HEK293 (cell line): ENCODE measurements at regions not wholly inside any gene's neighbourhood (a gene's known extent, or its start where the extent isn't known, plus 50 kb on each side); places are given as distances from the start of the nearest gene placed in this dataset.

Experiments used
- CTCF ChIA-PET: fragments of 350-600 bp; formaldehyde crosslinking; extraction: SDS; loops from one replicate; lab custom pipeline; 2021; ENCODE audit warnings: antibody characterized with exemption; lab: Yijun Ruan, JAX
- POLR2A ChIA-PET: fragments of 300-600 bp; formaldehyde crosslinking; extraction: SDS; loops from one replicate; lab custom pipeline; 2020; ENCODE audit warnings: antibody characterized with exemption, inconsistent platforms; lab: Yijun Ruan, JAX
- H3K27ac ChIP-seq: fragments of 200-500 bp; sonication (Bioruptor generic); 2 replicates; pipeline ENCODE4 v1.5.1; 2014; ENCODE audit warnings: low read depth, low read length, control low read depth, inconsistent platforms; ENCODE audit errors: extremely low read depth
- H3K36me3 ChIP-seq, 2 experiments: fragments of 200-500 bp in 1 of 2; sonication (Bioruptor generic) in 1 of 2; 1 replicate in 1 of 2; 2 replicates in 1 of 2; pipeline ENCODE4 v1.5.1; 2014 to 2017; ENCODE audit warnings: inconsistent platforms in 2 of 2, low read length in 2 of 2; ENCODE audit not compliant: control insufficient read depth in 2 of 2, insufficient read depth in 1 of 2
- H3K4me1 ChIP-seq: fragments of 200-500 bp; sonication (Bioruptor generic); 2 replicates; pipeline ENCODE4 v1.5.1; 2014; ENCODE audit warnings: mild to moderate bottlenecking, low read length, inconsistent platforms; ENCODE audit not compliant: control insufficient read depth, insufficient read depth
- H3K4me3 ChIP-seq: 2 replicates; pipeline ENCODE4 v1.5.1; 2011; ENCODE audit warnings: low read depth, mild to moderate bottlenecking, control low read depth, low read length, moderate library complexity
- H3K9me3 ChIP-seq: fragments of 200-500 bp; sonication (Bioruptor generic); 2 replicates; pipeline ENCODE4 v1.5.1; 2014; ENCODE audit warnings: low read depth, low read length, inconsistent platforms; ENCODE audit not compliant: control insufficient read depth, insufficient read depth
- AEBP2 ChIP-seq: fragments of 450-650 bp; formaldehyde crosslinking; IDR thresholded peaks from 2 replicates; pipeline ENCODE4 v1.5.1; 2016; ENCODE audit warnings: missing biosample characterization, missing genetic modification characterization, borderline replicate concordance
- KLF1 ChIP-seq: fragments of 450-650 bp; formaldehyde crosslinking; IDR thresholded peaks from 2 replicates; pipeline ENCODE4 v1.5.1; 2016; ENCODE audit warnings: missing biosample characterization, missing genetic modification characterization
- MYNN ChIP-seq: fragments of 450-650 bp; formaldehyde crosslinking; IDR thresholded peaks from 2 replicates; pipeline ENCODE4 v1.5.1; 2016; ENCODE audit warnings: missing biosample characterization, missing genetic modification characterization, borderline replicate concordance
- SP3 ChIP-seq: fragments of 450-650 bp; formaldehyde crosslinking; IDR thresholded peaks from 2 replicates; pipeline ENCODE4 v1.5.1; 2016; ENCODE audit warnings: missing biosample characterization, missing genetic modification characterization
- TRIM28 ChIP-seq: IDR thresholded peaks from 2 replicates; pipeline ENCODE4 v1.6.1; 2011; ENCODE audit warnings: low read length, control low read depth, borderline replicate concordance
- TSHZ1 ChIP-seq: fragments of 450-650 bp; formaldehyde crosslinking; IDR thresholded peaks from 2 replicates; pipeline ENCODE4 v1.5.1; 2016; ENCODE audit warnings: missing biosample characterization, missing genetic modification characterization, borderline replicate concordance
- ZBTB1 ChIP-seq: fragments of 450-650 bp; formaldehyde crosslinking; IDR thresholded peaks from 2 replicates; pipeline ENCODE4 v1.5.1; 2016; ENCODE audit warnings: missing biosample characterization, missing genetic modification characterization
- ZBTB17 ChIP-seq: fragments of 450-650 bp; formaldehyde crosslinking; IDR thresholded peaks from 2 replicates; pipeline ENCODE4 v1.5.1; 2016; ENCODE audit warnings: missing biosample characterization, missing genetic modification characterization
- ZEB2 ChIP-seq: fragments of 450-650 bp; formaldehyde crosslinking; IDR thresholded peaks from 2 replicates; pipeline ENCODE4 v1.5.1; 2016; ENCODE audit warnings: missing biosample characterization, missing genetic modification characterization
- ZFHX2 ChIP-seq: fragments of 450-650 bp; formaldehyde crosslinking; conservative IDR thresholded peaks from 2 replicates; pipeline ENCODE4 v1.5.1; 2016; ENCODE audit warnings: missing biosample characterization, missing genetic modification characterization
- ZNF155 ChIP-seq: fragments of 450-650 bp; formaldehyde crosslinking; IDR thresholded peaks from 2 replicates; pipeline ENCODE4 v1.5.1; 2016; ENCODE audit warnings: missing biosample characterization, missing genetic modification characterization
- ZNF19 ChIP-seq: fragments of 450-650 bp; formaldehyde crosslinking; IDR thresholded peaks from 2 replicates; pipeline ENCODE4; 2016; ENCODE audit warnings: missing biosample characterization, missing genetic modification characterization, low read depth
- ZNF202 ChIP-seq: fragments of 450-650 bp; formaldehyde crosslinking; IDR thresholded peaks from 2 replicates; pipeline ENCODE4 v1.5.1; 2016; ENCODE audit warnings: missing biosample characterization, missing genetic modification characterization, borderline replicate concordance
- ZNF221 ChIP-seq: fragments of 450-650 bp; formaldehyde crosslinking; IDR thresholded peaks from 2 replicates; pipeline ENCODE4 v1.5.1; 2017; ENCODE audit warnings: missing biosample characterization, missing genetic modification characterization, borderline replicate concordance
- ZNF324 ChIP-seq: fragments of 450-650 bp; formaldehyde crosslinking; IDR thresholded peaks from 2 replicates; pipeline ENCODE4 v1.5.1; 2016; ENCODE audit warnings: missing biosample characterization, missing genetic modification characterization
- ZNF341 ChIP-seq: fragments of 450-650 bp; formaldehyde crosslinking; IDR thresholded peaks from 2 replicates; pipeline ENCODE4; 2016; ENCODE audit warnings: low read depth, missing biosample characterization, missing genetic modification characterization
- ZNF404 ChIP-seq: fragments of 450-650 bp; formaldehyde crosslinking; IDR thresholded peaks from 2 replicates; pipeline ENCODE4 v1.5.1; 2017; ENCODE audit warnings: missing biosample characterization, missing genetic modification characterization
- ZNF433 ChIP-seq: fragments of 450-650 bp; formaldehyde crosslinking; IDR thresholded peaks from 2 replicates; pipeline ENCODE4 v1.5.1; 2016; ENCODE audit warnings: missing biosample characterization, missing genetic modification characterization, low read depth
- ZNF510 ChIP-seq: fragments of 450-650 bp; formaldehyde crosslinking; IDR thresholded peaks from 2 replicates; pipeline ENCODE4 v1.5.1; 2018; ENCODE audit warnings: mild to moderate bottlenecking, missing genetic modification characterization, missing biosample characterization; ENCODE audit not compliant: insufficient replicate concordance
- ZNF514 ChIP-seq: fragments of 450-650 bp; formaldehyde crosslinking; IDR thresholded peaks from 2 replicates; pipeline ENCODE4 v1.5.1; 2016; ENCODE audit warnings: missing biosample characterization, missing genetic modification characterization
- ZNF521 ChIP-seq: fragments of 450-650 bp; formaldehyde crosslinking; IDR thresholded peaks from 2 replicates; pipeline ENCODE4 v1.5.1; 2017; ENCODE audit warnings: missing biosample characterization, mild to moderate bottlenecking, missing genetic modification characterization
- ZNF580 ChIP-seq: fragments of 450-650 bp; formaldehyde crosslinking; IDR thresholded peaks from 2 replicates; pipeline ENCODE4 v1.5.1; 2016; ENCODE audit warnings: missing biosample characterization, missing genetic modification characterization
- ZNF585B ChIP-seq: fragments of 450-650 bp; formaldehyde crosslinking; IDR thresholded peaks from 2 replicates; pipeline ENCODE4 v1.5.1; 2016; ENCODE audit warnings: missing biosample characterization, missing genetic modification characterization
- ZNF624 ChIP-seq: fragments of 450-650 bp; formaldehyde crosslinking; IDR thresholded peaks from 2 replicates; pipeline ENCODE4 v1.5.1; 2017; ENCODE audit warnings: missing biosample characterization, missing genetic modification characterization
- ZNF670 ChIP-seq: fragments of 450-650 bp; formaldehyde crosslinking; IDR thresholded peaks from 2 replicates; pipeline ENCODE4 v1.5.1; 2016; ENCODE audit warnings: missing biosample characterization, missing genetic modification characterization, low read depth
- ZNF768 ChIP-seq: fragments of 450-650 bp; formaldehyde crosslinking; IDR thresholded peaks from 2 replicates; pipeline ENCODE4 v1.5.1; 2018; ENCODE audit warnings: missing biosample characterization, mild to moderate bottlenecking, missing genetic modification characterization
- ZNF837 ChIP-seq: fragments of 450-650 bp; formaldehyde crosslinking; IDR thresholded peaks from 2 replicates; pipeline ENCODE4 v1.5.1; 2016; ENCODE audit warnings: missing biosample characterization, missing genetic modification characterization
- ZNF843 ChIP-seq: fragments of 450-650 bp; formaldehyde crosslinking; IDR thresholded peaks from 2 replicates; pipeline ENCODE4 v1.5.1; 2016; ENCODE audit warnings: missing biosample characterization, missing genetic modification characterization
- ZSCAN23 ChIP-seq: fragments of 450-650 bp; formaldehyde crosslinking; IDR thresholded peaks from 2 replicates; pipeline ENCODE4 v1.5.1; 2016; ENCODE audit warnings: missing biosample characterization, missing genetic modification characterization
- TF ChIP-seq, protein P1 (sequence below): fragments of 450-650 bp; formaldehyde crosslinking; conservative IDR thresholded peaks from 2 replicates; pipeline ENCODE4 v1.5.1; 2016; ENCODE audit warnings: low read depth, missing biosample characterization, missing genetic modification characterization

DNA sequence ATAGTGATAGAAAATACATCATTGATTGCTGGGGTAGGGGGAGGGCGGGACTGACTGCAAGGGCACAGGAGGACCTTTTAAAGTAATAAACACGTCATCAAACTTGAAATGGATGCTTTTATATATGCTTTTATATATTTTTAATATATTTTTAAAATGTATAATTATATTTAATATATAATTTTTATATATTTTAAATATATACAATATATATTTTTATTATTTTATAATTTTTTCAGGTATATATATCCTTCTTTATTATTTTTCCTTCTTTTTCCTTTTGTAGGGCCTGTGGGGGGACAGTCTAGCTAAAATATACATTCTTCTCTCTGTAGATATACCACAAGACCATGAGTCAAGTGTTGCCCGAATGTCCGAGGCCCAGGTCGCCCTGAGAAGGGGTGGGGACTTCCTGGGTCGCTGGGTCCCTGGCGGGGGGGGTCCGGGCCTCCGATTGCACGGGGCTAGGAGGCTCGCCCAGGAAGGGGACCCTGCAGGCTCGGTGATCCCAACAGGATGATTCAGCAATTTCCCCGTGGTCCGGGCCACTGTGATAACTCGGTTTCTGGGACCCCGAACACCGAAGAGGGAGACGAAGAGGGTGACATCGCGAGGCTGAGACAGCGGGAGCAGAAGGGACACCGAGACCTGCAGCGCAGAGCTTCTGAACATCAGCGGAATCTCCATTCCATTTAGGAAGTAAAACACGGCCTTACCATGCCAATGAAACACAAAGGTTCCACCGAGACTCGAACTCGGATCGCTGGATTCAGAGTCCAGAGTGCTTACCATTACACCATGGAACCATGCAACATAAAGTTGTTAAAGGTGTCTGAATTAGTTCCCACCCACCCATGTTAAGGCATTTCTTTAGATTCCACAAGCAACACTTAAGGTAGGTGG, 112.5 kb upstream of the NBPF11 start:
- ChIA-PET POLR2A (interaction anchor here (0.8 to 0.9 kb wide), 2 partner anchors 67 to 70 kb away, joined by 3 to 5 read pairs; no protein-coding TSS in a partner anchor), CTCF (no interaction called here)
- Histone ChIP-seq H3K4me3 (peak overlapping the region; percentile 58), H3K36me3 (no peaks in the 10 kb centered on the region), H3K27ac (peak overlapping the region; percentile 98), H3K4me1 (no peaks in the 10 kb centered on the region), H3K9me3 (no peaks in the 10 kb centered on the region)
- TF ChIP-seq, protein P1, sequence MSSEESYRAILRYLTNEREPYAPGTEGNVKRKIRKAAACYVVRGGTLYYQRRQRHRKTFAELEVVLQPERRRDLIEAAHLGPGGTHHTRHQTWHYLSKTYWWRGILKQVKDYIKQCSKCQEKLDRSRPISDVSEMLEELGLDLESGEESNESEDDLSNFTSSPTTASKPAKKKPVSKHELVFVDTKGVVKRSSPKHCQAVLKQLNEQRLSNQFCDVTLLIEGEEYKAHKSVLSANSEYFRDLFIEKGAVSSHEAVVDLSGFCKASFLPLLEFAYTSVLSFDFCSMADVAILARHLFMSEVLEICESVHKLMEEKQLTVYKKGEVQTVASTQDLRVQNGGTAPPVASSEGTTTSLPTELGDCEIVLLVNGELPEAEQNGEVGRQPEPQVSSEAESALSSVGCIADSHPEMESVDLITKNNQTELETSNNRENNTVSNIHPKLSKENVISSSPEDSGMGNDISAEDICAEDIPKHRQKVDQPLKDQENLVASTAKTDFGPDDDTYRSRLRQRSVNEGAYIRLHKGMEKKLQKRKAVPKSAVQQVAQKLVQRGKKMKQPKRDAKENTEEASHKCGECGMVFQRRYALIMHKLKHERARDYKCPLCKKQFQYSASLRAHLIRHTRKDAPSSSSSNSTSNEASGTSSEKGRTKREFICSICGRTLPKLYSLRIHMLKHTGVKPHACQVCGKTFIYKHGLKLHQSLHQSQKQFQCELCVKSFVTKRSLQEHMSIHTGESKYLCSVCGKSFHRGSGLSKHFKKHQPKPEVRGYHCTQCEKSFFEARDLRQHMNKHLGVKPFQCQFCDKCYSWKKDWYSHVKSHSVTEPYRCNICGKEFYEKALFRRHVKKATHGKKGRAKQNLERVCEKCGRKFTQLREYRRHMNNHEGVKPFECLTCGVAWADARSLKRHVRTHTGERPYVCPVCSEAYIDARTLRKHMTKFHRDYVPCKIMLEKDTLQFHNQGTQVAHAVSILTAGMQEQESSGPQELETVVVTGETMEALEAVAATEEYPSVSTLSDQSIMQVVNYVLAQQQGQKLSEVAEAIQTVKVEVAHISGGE (tag by site-specific recombination) = peak; percentile 69
- TF ChIP-seq ZNF433 (tag by site-specific recombination) = no peak
- TF ChIP-seq KLF1 (tag by site-specific recombination) = no peak
- TF ChIP-seq ZNF221 (tag by site-specific recombination) = no peak
- 0 out of 2 replicates have a peak, but pooled peaks have one; percentile 24 for TF ChIP-seq TSHZ1 (tag by site-specific recombination)
- TF ChIP-seq ZFHX2 (tag by site-specific recombination) = no peak; the same call in 1 of the 2 replicates
- TF ChIP-seq ZNF670 (tag by site-specific recombination) = no peak
- peak; percentile 100 for TF ChIP-seq ZEB2
- TF ChIP-seq ZNF768 (tag by site-specific recombination) = peak; percentile 95
- no peak for TF ChIP-seq ZNF624 (tag by site-specific recombination)
- no peak for TF ChIP-seq ZNF514 (tag by site-specific recombination)
- no peak for TF ChIP-seq ZNF521
- TF ChIP-seq AEBP2 = no peak
- TF ChIP-seq ZNF202 (tag by site-specific recombination) = no peak
- TF ChIP-seq ZNF341 (tag by site-specific recombination) = peak; percentile 70
- peak; percentile 84 for TF ChIP-seq TRIM28
- no peak for TF ChIP-seq ZNF585B
- no peak for TF ChIP-seq ZNF404 (tag by site-specific recombination)
- TF ChIP-seq ZNF510 = no peak
- peak; percentile 92 for TF ChIP-seq ZNF837 (tag by site-specific recombination)
- TF ChIP-seq ZNF155 (tag by site-specific recombination) = no peak
- peak; percentile 65; the same call in 1 of the 2 replicates for TF ChIP-seq ZBTB1
- no peak for TF ChIP-seq MYNN (tag by site-specific recombination)
- TF ChIP-seq ZSCAN23 (tag by site-specific recombination) = peak; percentile 88
- peak; percentile 62 for TF ChIP-seq SP3 (tag by site-specific recombination)
- peak; percentile 100 for TF ChIP-seq ZBTB17 (tag by site-specific recombination)
- peak; percentile 96 for TF ChIP-seq ZNF580 (tag by site-specific recombination)
- peak; percentile 91 for TF ChIP-seq ZNF324 (tag by site-specific recombination)
- peak; percentile 68 for TF ChIP-seq ZNF843 (tag by site-specific recombination)
- TF ChIP-seq ZNF19 = no peak
